Daoy (cell line): ENCODE measurements at regions not wholly inside any gene's neighbourhood (a gene's known extent, or its start where the extent isn't known, plus 50 kb on each side); places are given as distances from the start of the nearest gene placed in this dataset.

Experiments used
- DNase-seq: peaks from one replicate; pipeline ENCODE4 v3.0.0-alpha.2; 2015; ENCODE audit warnings: low read depth

DNA sequence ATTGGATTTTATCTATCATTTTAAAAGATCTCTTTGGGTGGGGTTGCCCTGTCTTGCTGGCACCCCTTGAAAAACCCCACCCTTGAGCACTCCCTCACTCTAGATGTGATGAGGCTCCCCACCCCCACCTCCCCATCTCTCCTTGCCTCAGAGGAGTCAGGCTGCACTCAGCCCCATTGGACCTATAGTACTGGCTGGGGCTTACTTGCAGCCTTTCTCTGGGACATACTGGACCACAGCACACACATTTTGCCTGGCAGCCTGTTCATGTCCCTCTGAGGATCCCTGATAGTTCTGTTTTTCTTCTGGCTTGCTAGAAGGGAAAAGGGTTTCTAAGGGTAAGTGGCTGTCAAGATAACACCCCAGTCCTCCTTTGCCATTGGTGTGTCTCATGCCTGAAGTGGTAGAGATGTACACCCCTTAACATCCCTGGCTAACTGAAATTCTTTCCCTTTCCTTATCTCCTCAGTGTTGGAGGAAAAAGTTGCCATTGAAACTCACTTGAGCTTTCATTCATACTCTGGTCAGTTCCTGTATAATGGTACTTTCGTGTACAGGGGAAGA, 553.4 kb upstream of the CITED2 start:
- no peak for DNase-seq

DNA sequence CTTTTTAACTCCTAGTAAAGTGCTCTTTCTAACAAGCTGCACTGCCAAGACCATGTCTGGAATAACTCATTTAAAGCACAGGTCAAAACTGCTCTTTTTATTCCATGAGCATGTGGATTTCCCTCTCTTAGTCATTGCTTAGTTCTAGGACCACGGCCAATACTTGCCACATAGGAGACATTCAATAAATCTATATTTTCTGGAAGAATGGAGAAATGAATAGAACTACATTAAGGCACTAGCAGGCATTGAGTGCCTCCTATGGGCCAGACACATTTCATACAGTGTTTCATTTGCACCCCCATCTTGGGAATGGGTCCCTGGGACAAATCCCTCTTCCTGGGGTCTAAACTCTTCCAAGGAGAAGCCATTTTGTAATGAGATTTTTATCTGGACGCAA, 552.8 kb upstream of the CITED2 start:
- DNase-seq: peak; percentile 59

DNA sequence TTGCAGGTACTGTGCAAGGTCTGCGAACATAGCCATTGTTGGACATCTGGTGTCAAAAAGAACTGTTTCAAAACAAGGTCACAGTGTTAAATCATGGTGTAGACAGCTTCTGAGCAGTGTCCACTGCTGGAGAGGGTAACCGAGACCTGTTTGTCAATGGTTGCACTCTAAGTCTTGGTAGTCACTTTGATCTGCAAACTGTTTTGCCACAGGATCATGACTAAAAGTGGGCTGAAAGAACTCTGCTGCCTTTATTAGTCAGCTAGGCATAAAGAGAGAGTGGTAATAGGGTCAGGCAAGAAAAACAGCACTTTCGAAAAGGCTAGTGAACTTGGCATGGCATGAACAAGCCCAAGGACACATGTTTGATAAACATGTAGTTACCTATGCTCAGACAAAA, 552.3 kb upstream of the CITED2 start:
- peak; percentile 27 for DNase-seq

GRCh38 chr6:139925894-139926641, 551.6 kb upstream of the CITED2 start:
- DNase-seq: peak; percentile 88

GRCh38 chr6:139923964-139924475, 549.6 kb upstream of the CITED2 start:
- no peak for DNase-seq

DNA sequence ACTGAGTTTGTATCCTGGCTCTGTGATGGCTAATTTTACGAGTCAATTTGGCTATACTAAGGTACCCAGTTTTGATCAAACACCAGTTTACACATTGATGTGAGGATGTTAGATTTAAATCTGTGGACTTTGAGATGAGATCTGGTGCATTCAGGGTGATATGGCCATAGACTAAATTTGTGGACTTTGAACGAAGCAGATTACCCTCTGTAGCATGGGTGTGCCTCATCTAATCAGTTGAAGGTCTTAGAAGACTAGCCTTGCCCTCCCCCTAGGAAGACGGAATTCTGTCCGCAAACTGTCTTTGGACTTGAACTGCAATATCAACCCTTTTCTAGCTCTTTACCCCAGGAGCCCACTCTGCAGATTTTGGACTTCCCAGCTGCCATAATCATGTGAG, 547.8 kb upstream of the CITED2 start:
- no peak for DNase-seq

DNA sequence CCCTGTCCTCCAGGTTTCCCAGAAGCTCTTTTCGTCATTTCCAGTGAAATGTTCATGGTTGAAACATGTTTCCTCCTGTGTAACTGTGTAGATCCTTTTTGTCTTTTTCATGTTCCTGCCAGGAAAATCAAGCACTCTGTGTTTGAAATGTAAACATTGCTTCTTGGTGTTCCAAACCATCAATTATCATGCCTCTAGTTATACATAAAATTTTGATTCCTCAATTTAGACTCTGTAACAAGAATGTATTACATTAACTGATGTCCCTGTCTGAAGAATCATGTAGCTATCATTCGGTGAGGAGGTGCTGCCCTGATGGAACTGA, 546.3 kb upstream of the CITED2 start:
- DNase-seq: no peak

- DNase-seq: no peak
These were observed 545.8 kb upstream of the CITED2 start for GRCh38 chr6:139920027-139920775.

GRCh38 chr6:139919107-139920026, 544.9 kb upstream of the CITED2 start:
- no peak for DNase-seq

- no peak for DNase-seq
These were observed 543.6 kb upstream of the CITED2 start for GRCh38 chr6:139917951-139918630.

- DNase-seq: no peak
These were observed 540.5 kb upstream of the CITED2 start for GRCh38 chr6:139914910-139915309.

- DNase-seq: no peak
These were observed 538.4 kb upstream of the CITED2 start for GRCh38 chr6:139912735-139913400.

- no peak for DNase-seq
These were observed 535.5 kb upstream of the CITED2 start for GRCh38 chr6:139909992-139910391.

DNA sequence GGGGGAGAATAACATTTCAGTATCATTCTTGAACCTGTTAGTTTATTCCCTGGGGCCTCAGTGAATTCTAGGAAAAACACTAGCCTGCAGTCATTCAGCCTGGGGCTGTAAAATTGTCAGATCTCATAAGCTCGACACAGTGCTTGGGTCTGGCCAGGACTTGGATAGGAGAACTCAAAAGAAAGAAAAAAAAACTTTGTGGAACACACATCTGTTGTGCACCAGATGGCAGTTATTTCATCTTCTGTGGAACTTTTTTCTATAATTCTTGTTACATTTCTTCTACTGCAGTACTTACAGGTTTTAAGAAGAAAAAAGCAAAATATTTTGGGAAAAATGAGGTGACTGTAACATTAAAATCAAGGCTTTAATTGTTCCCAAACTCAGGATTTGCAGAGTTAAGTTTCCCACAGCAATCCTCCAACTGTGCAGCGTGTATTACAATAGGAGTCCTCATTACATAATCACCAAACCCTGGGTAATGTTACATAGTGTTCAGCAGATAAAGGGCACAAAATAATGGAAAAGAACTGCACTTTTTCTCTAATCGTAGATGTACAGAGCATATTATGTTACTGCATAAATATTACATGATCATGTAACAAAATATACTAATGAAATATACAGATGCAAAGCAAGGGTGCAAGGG, 531.1 kb upstream of the CITED2 start:
- no peak for DNase-seq

GRCh38 chr6:139904568-139904967, 530.1 kb upstream of the CITED2 start:
- no peak for DNase-seq

- DNase-seq: no peak
These were observed 529.7 kb upstream of the CITED2 start for GRCh38 chr6:139904158-139904533.

GRCh38 chr6:139903411-139904157, 529.1 kb upstream of the CITED2 start:
- no peak for DNase-seq

DNA sequence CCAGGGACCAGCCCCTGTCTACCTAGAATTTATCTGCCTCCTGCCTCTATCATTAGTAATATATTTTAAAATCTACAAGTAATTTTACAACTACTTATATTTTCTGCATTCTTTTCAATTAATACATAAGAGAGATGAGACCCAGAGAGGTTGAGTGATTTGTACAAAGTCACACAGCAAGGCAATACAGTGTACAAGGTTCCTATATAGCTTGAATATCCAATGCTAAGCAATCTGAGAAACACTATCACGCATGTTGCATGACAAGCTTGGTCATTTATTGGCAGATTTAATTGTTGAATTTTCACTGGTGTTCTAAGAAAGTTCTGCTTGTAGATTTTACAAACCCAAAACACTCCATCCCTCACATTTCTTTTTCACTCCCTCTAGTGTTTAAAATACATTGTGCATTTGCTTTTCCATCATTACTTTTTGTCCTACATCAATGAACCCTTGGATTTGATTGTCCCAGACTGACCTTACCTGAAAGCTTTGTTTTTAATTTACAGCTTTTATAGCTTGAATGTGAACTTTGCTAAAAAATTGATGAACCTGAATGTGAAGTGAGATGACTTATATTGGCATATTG, 520.9 kb upstream of the CITED2 start:
- no peak for DNase-seq

GRCh38 chr6:139894271-139894670, 519.8 kb upstream of the CITED2 start:
- no peak for DNase-seq
